C4-2B (cell line): ENCODE measurements at regions not wholly inside any gene's neighbourhood (a gene's known extent, or its start where the extent isn't known, plus 50 kb on each side); places are given as distances from the start of the nearest gene placed in this dataset.

ENCODE experiments used
- H3K27ac ChIP-seq: fragments of 450-650 bp; 2 replicates; pipeline ENCODE4 v1.5.1; 2017
- CTCF ChIP-seq: fragments of 450-650 bp; conservative IDR thresholded peaks from 2 replicates; pipeline ENCODE4 v1.5.1; 2017; ENCODE audit warnings: mild to moderate bottlenecking
- ZFX ChIP-seq: fragments of 450-650 bp; IDR thresholded peaks from 2 replicates; pipeline ENCODE4 v1.6.1; 2017

DNA sequence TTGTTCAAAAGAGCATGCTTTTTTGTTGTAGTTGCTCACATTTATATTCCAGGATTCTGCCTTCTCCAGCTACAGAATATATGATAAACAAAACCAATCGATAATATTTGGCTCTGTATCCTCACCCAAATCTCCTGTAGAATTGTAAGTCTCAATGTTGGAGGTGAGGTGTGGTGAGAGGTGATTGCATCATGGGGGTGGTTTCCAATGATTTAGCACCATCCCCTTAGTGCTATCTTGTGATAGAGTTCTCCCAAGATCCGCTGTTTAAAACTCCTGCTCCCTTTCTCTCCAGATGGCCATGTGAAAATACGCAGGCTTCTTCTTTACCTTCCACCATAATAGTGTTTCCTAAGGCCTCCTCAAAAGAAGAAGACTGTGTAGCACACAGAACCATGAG lies 98.7 kb upstream of the SCN7A start:
- no peak for TF ChIP-seq ZFX
- no peak for TF ChIP-seq CTCF
- no peak overlapping the region for H3K27ac ChIP-seq

DNA sequence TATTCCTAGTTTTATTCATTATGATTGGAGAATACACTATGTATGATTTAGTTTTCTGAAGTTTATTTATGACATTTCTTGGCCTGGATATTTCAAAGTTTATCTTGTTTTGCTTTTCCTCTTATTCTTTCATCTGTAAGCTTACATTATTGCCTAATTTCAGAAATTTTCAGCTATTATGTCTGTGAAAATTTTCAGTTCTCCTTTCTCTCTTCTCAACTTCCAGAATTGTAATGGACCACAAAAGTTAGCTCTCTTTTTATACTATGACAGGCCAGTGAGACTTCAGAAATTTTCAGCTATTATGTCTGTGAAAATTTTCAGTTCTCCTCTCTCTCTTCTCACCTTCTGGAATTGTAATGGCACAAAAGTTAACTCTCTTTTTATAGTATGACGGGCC lies 97.2 kb upstream of the SCN7A start:
- H3K27ac ChIP-seq, result no peak overlapping the region
- TF ChIP-seq ZFX (no peak), CTCF (no peak)

DNA sequence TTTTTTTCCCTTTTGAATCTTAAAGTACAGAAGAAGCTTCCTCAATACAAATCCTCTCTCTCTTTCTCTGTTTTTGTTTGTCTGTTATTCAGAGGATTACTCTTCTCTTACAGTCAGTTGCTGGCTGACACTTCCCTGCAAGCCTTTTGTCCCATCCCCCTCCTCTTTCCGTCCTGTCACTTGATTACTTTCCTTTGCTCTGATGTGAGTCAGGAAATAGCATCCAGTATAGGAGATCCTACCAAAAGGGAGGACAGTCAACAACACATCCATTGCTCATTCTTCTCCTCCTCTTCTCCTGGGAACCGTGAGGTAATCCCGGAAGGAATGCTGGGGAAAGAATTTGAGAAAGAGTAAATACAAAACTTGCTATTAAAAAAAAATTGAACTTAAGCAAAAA lies 79.3 kb upstream of the SCN7A start:
- H3K27ac ChIP-seq, result no peak overlapping the region

DNA sequence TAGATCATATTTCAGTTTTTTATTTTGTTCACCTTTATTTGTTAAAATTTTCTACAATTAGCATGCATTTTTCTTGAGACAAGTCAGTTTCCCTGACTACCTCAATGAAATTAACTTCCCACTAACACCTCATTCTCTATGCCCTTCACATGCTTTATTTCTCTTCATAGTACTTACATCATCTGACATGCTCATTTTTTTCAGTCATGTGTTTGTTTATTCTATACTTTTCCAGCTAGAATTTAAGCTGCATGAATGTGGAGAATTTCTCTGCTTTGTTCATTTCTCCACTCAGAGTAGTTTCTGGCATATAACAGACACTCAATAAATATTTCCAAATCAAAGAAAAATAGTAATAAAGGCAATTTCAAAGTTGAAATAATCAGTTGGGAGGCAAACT lies 78.9 kb upstream of the SCN7A start:
- TF ChIP-seq ZFX, result no peak
- TF ChIP-seq CTCF, result no peak

More for the DNA sequence above, 79.3 kb upstream of the SCN7A start:
- TF ChIP-seq ZFX (no peak), CTCF (no peak)

DNA sequence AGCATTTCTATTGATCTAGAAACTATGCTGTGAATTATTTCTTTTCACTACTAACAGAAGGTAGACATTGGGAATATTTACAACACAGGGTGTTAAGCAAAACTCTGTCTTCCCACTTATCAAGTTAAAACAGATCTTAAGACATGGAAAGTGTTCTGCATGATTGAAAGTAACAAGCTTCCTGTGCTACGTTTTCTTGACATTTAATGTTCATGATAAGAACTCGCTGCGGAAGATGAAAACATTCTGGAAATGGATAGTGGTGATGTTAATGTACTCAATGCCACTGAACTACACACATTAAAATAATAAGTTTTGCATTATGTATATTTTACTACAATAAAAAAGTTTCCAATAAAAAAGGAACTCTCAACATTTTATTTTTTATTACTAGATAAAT lies 74.4 kb upstream of the SCN7A start:
- H3K27ac ChIP-seq, result no peak overlapping the region
- no peak for TF ChIP-seq CTCF

More for the DNA sequence above, 78.9 kb upstream of the SCN7A start:
- H3K27ac ChIP-seq, result no peak overlapping the region

DNA sequence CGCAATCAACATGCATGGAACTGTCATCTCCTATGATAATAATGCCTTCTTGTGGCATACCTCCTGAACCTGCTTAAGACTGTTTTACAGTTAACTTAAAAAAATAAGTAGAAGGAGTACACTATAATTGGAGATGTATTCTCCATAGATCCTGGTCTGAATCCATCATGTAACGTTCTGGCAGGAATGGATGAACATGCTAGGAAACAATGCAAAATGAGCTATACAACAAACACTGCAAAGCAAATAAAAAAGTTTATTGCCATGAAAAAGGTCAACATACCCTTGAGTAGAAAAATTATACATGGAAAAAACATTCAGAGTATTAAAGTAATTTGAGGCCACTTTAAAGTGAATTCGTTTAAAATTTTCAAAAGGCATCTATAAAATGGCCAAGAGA lies 71.5 kb upstream of the SCN7A start:
- no peak overlapping the region for H3K27ac ChIP-seq
- TF ChIP-seq CTCF, result no peak
- TF ChIP-seq ZFX, result no peak

GRCh38 chr2:166563894-166564293 lies 69.8 kb upstream of the SCN7A start:
- H3K27ac ChIP-seq, result no peak overlapping the region
- no peak for TF ChIP-seq ZFX

DNA sequence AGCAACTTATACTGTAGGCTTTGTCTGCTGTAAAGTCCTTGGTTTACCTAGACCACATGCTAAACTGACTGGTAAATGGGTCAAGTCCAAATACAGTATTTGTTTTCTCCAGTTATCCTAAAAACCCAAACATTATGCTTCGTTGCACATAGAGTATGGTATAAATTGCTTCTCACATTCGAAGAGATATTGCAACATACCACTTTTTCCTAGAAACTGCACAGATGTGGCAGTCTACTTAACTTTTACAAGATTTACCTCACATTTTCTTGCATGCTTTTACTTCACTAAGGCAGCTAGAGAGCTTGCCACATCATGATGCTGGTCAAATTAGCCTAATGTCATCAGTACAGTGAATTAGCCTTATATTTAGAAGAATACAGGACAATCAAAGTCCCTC lies 66.0 kb upstream of the SCN7A start:
- TF ChIP-seq CTCF (no peak), ZFX (no peak)
- H3K27ac ChIP-seq, result no peak overlapping the region
